Upper lobe of left lung (tissue), 6 donors: ENCODE measurements at regions not wholly inside any gene's neighbourhood (a gene's known extent, or its start where the extent isn't known, plus 50 kb on each side); places are given as distances from the start of the nearest gene placed in this dataset.

ENCODE experiments used
- ATAC-seq, 2 donors: fragments of 200-7000 bp; cut with Tn5 transposase; one replicate each; pipeline ENCODE4 v1.9.1; 2022; ENCODE audit warnings: mild to moderate bottlenecking in 2 of 2, moderate library complexity in 2 of 2; ENCODE audit not compliant: low FRiP score in 2 of 2
- DNase-seq, 2 donors: peaks; one replicate each; pipeline ENCODE4 v3.0.0-alpha.2; 2019 to 2020
- H3K27ac ChIP-seq, 4 donors: fragments of 200-600 bp; sonication (generic); one replicate each; pipeline ENCODE4 v1.5.1; 2016 to 2019
- H3K27me3 ChIP-seq, 4 donors: fragments of 200-600 bp; sonication (generic); one replicate each; pipeline ENCODE4 v1.5.1; 2017 to 2019
- H3K36me3 ChIP-seq, 4 donors: fragments of 200-600 bp; sonication (generic); one replicate each; pipeline ENCODE4 v1.5.1; 2016 to 2019
- H3K4me1 ChIP-seq, 4 donors: fragments of 200-600 bp; sonication (generic); one replicate each; pipeline ENCODE4 v1.5.1; 2018 to 2019
- H3K4me3 ChIP-seq, 4 donors: fragments of 200-600 bp; sonication (generic); one replicate each; pipeline ENCODE4 v1.5.1; 2017 to 2019; ENCODE audit warnings: mild to moderate bottlenecking in 2 of 4, moderate library complexity in 1 of 4
- H3K9me3 ChIP-seq, 4 donors: fragments of 200-600 bp; sonication (generic); one replicate each; pipeline ENCODE4 v1.5.1; 2018 to 2019
- CTCF ChIP-seq, 6 experiments: fragments of 450-650 bp in 4 of 6; fragments of 200-600 bp in 2 of 6; sonication (generic) in 2 of 6; IDR thresholded peaks; one replicate each; pipeline ENCODE4 v1.5.1; 2016 to 2019; ENCODE audit warnings: antibody characterized with exemption in 6 of 6
- EP300 ChIP-seq, 4 donors: sonication (generic); formaldehyde crosslinking; IDR thresholded peaks; one replicate each; pipeline ENCODE4 v1.5.1; 2017; ENCODE audit warnings: antibody characterized with exemption in 4 of 4, control low read depth in 2 of 4
- POLR2A ChIP-seq, 4 donors: fragments of 450-650 bp; IDR thresholded peaks; one replicate each; pipeline ENCODE4 v1.5.1; 2016 to 2017; ENCODE audit warnings: antibody characterized with exemption in 4 of 4, mild to moderate bottlenecking in 2 of 4
- POLR2AphosphoS5 ChIP-seq, 2 donors: sonication (generic); formaldehyde crosslinking; IDR thresholded peaks; one replicate each; pipeline ENCODE4 v1.5.1; 2017; ENCODE audit warnings: antibody characterized with exemption in 2 of 2
- WGBS, 2 donors: methylation state at CpG; one replicate each; pipeline ENCODE4 v1.1.5; 2017 to 2018; 5-methylcytosine and 5-hydroxymethylcytosine counted together
- donor health status: DM: no; HTN: no; CAD: no; lungs with moderate emphysema.
- donor health status: DM: no; HTN: yes; CAD: no; lungs with severe emphysema.

DNA sequence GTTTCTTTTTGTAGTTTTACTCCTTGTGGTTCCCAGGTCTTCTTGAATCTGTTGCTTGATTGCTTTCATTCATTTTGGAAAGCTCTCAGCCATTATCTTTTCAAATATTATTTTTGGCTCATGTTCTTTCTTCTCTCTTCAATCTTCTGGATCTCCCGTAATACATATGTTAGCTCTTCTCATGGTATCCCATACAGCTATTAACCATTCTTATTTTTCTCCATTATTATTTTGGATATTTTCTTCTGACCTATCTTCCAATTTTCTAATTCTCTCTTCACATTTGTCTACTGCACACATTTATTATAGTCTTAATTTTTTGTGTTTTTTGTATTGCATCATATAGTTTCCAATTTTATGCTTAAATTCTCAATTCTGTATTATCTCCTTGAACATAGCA is 123.9 kb upstream of the ARID2 start:
- H3K4me1 ChIP-seq: no peaks in the 10 kb centered on the region
- WGBS, 2 donors: 93 to 100% methylated on average over 1 of the region's 1 CpG
- no peak for DNase-seq
- H3K36me3 ChIP-seq: no peaks in the 10 kb centered on the region
- TF ChIP-seq EP300 (IDR thresholded peaks at IDR 0.05): no peak
- no peak for TF ChIP-seq CTCF (IDR thresholded peaks at IDR 0.05)
- no peak for TF ChIP-seq POLR2AphosphoS5 (IDR thresholded peaks at IDR 0.05)
- no peak for TF ChIP-seq POLR2A (IDR thresholded peaks at IDR 0.05)
- no peak overlapping the region for H3K4me3 ChIP-seq
- H3K27me3 ChIP-seq: no peaks in the 10 kb centered on the region
- H3K9me3 ChIP-seq: peaks cover 0 to 13% (median 3%) of the 10 kb centered on the region in 4 donors
- H3K27ac ChIP-seq: no peak overlapping the region
- ATAC-seq: no peak

- DNase-seq (peak in 1 of 2 donors; percentile 53), ATAC-seq (no peak)
- TF ChIP-seq POLR2A (IDR thresholded peaks at IDR 0.05) (no peak), POLR2AphosphoS5 (IDR thresholded peaks at IDR 0.05) (no peak), EP300 (IDR thresholded peaks at IDR 0.05) (no peak)
- no peaks in the 10 kb centered on the region for H3K27me3 ChIP-seq
- H3K4me1 ChIP-seq: peaks cover 0 to 3% (median 0%) of the 10 kb centered on the region in 4 donors
- H3K27ac ChIP-seq: no peak overlapping the region
- WGBS, 2 donors: 37 to 45% methylated on average over 15 to 20 of the region's 20 CpGs
- peaks cover 0 to 3% (median 0%) of the 10 kb centered on the region in 4 donors for H3K9me3 ChIP-seq
- H3K4me3 ChIP-seq: no peak overlapping the region
- no peaks in the 10 kb centered on the region for H3K36me3 ChIP-seq
These were observed 118.4 kb upstream of the ARID2 start for GRCh38 chr12:45611061-45611460.

DNA sequence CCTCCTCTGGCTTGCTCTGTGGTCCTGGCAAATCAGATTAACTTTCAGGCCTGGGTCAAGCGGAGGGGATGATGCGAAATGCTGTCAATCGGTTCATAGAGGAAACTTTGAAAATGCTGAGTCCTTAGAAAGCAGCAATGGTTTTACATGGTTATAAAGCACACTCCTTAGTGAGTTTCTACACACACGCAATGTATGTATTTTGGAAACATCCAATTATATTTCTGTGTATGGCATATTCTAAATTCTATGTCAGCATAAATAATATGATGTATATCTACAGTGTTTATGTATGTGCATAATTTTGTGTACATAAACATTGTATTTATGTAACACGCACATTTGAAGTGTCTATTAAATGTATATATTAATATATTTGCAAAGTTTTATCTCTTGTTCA is 118.0 kb upstream of the ARID2 start:
- H3K4me3 ChIP-seq: no peak overlapping the region
- H3K4me1 ChIP-seq: peaks cover 0 to 3% (median 0%) of the 10 kb centered on the region in 4 donors
- no peaks in the 10 kb centered on the region for H3K36me3 ChIP-seq
- no peaks in the 10 kb centered on the region for H3K9me3 ChIP-seq
- H3K27ac ChIP-seq: no peak overlapping the region
- TF ChIP-seq CTCF (IDR thresholded peaks at IDR 0.05) (no peak), POLR2A (IDR thresholded peaks at IDR 0.05) (no peak), POLR2AphosphoS5 (IDR thresholded peaks at IDR 0.05) (no peak), EP300 (IDR thresholded peaks at IDR 0.05) (no peak)
- ATAC-seq (no peak), DNase-seq (no peak)
- no peaks in the 10 kb centered on the region for H3K27me3 ChIP-seq
- WGBS, 2 donors: 84 to 86% methylated on average over 5 of the region's 5 CpGs

DNA sequence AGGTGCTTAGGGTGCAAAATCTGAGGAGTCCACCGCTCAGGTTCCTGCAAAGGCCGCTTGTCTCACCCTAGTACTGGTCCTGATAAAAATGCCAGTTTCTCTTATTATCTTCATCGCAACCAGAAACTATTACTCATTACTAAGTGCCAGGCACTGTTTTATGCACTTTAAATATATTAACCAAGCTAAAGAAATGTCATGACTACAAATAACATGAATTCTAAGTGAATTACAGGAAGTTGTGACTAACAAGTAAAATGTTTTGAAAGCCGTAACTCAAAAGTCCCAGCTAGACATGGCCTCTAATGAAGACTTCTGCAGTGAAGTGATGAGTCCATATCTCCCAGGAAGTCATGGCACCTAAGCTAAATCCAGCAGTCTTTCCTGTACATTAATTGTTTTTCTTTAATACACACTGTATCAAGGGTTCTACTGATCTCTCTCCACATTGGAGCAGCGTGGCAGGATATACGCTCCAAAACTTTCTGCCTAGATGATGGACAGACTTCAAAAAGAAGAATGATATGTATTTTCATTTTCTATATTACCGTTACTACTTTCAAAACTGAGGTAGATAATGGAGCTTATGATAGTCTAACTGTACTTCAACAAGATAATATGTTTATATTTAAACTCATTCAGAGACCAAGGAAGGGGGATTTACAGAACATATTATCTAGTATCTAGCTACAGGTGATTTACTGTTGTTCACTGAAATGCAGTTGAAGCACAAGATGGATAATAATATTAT is 117.3 kb upstream of the ARID2 start:
- Histone ChIP-seq H3K27ac (no peak overlapping the region), H3K27me3 (no peaks in the 10 kb centered on the region), H3K9me3 (no peaks in the 10 kb centered on the region), H3K4me1 (peaks cover 0 to 3% (median 0%) of the 10 kb centered on the region in 4 donors), H3K36me3 (no peaks in the 10 kb centered on the region), H3K4me3 (no peak overlapping the region)
- DNase-seq: no peak
- no peak for TF ChIP-seq POLR2A (IDR thresholded peaks at IDR 0.05)
- no peak for TF ChIP-seq CTCF (IDR thresholded peaks at IDR 0.05)
- no peak for TF ChIP-seq POLR2AphosphoS5 (IDR thresholded peaks at IDR 0.05)
- TF ChIP-seq EP300 (IDR thresholded peaks at IDR 0.05): no peak
- WGBS, 2 donors: 88 to 93% methylated on average over 7 of the region's 7 CpGs
- ATAC-seq: no peak

DNA sequence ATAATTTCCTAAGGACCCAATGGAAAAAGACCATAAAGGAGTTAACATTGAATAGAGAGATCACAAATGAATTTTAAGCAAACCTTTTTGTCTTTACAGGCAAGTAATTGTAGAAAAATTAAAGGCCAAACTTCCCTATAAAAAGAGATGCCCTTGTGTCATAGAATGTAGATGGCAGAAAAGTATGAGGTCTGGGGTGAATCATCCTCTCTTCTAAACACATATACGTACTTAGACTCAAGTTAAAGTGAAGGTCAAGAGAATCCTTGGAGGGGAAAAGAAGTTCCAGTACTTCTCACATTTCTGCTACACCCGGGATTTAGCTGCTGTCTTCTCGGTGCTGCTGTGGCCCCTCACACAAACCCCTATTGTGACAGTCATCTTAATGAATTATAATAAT is 116.2 kb upstream of the ARID2 start:
- H3K27me3 ChIP-seq: no peaks in the 10 kb centered on the region
- H3K4me3 ChIP-seq: no peak overlapping the region
- no peak overlapping the region for H3K27ac ChIP-seq
- ATAC-seq (no peak), DNase-seq (no peak)
- TF ChIP-seq POLR2A (IDR thresholded peaks at IDR 0.05) (no peak), CTCF (IDR thresholded peaks at IDR 0.05) (no peak), EP300 (IDR thresholded peaks at IDR 0.05) (no peak), POLR2AphosphoS5 (IDR thresholded peaks at IDR 0.05) (no peak)
- H3K4me1 ChIP-seq: peaks cover 0 to 3% (median 0%) of the 10 kb centered on the region in 4 donors
- no peaks in the 10 kb centered on the region for H3K36me3 ChIP-seq
- no peaks in the 10 kb centered on the region for H3K9me3 ChIP-seq
- WGBS, 2 donors: 73 to 83% methylated on average over 3 of the region's 3 CpGs
